Activated T-helper 2 cell treated with anti-CD3 and anti-CD28 coated beads, Interferon-gamma antibody, Interleukin-2, Interleukin-4, amounts not matched to agents 10 μg/mL and 5 μg/mL and 100 μg/mL, durations not matched to agents 14 hours and 24 hours and 36 hours (primary cell): ENCODE measurements at regions not wholly inside any gene's neighbourhood (a gene's known extent, or its start where the extent isn't known, plus 50 kb on each side); places are given as distances from the start of the nearest gene placed in this dataset.

Experiments
- DNase-seq: peaks from one replicate; pipeline ENCODE4 v3.0.0; 2021; ENCODE audit warnings: low spot score
- H3K27ac Mint-ChIP-seq: one replicate; pipeline ENCODE4 v1.8.0; 2021; ENCODE audit warnings: mixed read lengths
- H3K27me3 Mint-ChIP-seq: one replicate; pipeline ENCODE4 v1.8.0; 2021; ENCODE audit warnings: low read depth, mixed read lengths
- H3K36me3 Mint-ChIP-seq: one replicate; pipeline ENCODE4 v1.8.0; 2021; ENCODE audit warnings: low read depth, mixed read lengths
- H3K4me1 Mint-ChIP-seq: one replicate; pipeline ENCODE4 v1.8.0; 2021; ENCODE audit warnings: low read depth, mixed read lengths
- H3K4me3 Mint-ChIP-seq: one replicate; pipeline ENCODE4 v1.8.0; 2021; ENCODE audit warnings: low read depth, mild to moderate bottlenecking, moderate library complexity, mixed read lengths
- H3K9me3 Mint-ChIP-seq: one replicate; pipeline ENCODE4 v1.8.0; 2021; ENCODE audit warnings: mixed read lengths
- intact Hi-C: fragments of 100-400 bp; cut with micrococcal nuclease; formaldehyde crosslinking; loops from one replicate; pipeline ENCODE4 v1.15.1; 2023

GRCh38 chr3:118811236-118811732 is 223.4 kb downstream of the IGSF11 start:
- Mint-ChIP-seq H3K4me3 (no peak overlapping the region), H3K9me3 (no peaks in the 10 kb centered on the region), H3K27ac (no peak overlapping the region), H3K4me1 (no peaks in the 10 kb centered on the region), H3K36me3 (no peaks in the 10 kb centered on the region), H3K27me3 (no peaks in the 10 kb centered on the region)
- intact Hi-C loops, result no loop called here
- DNase-seq, result no peak

GRCh38 chr3:118813472-118813871 is 221.2 kb downstream of the IGSF11 start:
- DNase-seq, result no peak
- Mint-ChIP-seq H3K4me3 (no peak overlapping the region), H3K27me3 (peaks cover 2% of the 10 kb centered on the region), H3K4me1 (no peaks in the 10 kb centered on the region), H3K36me3 (no peaks in the 10 kb centered on the region), H3K27ac (no peak overlapping the region), H3K9me3 (no peaks in the 10 kb centered on the region)
- intact Hi-C loops, result no loop called here

- H3K9me3 Mint-ChIP-seq, result no peaks in the 10 kb centered on the region
- no peaks in the 10 kb centered on the region for H3K4me1 Mint-ChIP-seq
- no peak for DNase-seq
- no peak overlapping the region for H3K27ac Mint-ChIP-seq
- intact Hi-C loops, result no loop called here
- no peaks in the 10 kb centered on the region for H3K36me3 Mint-ChIP-seq
- no peak overlapping the region for H3K4me3 Mint-ChIP-seq
- peaks cover 2% of the 10 kb centered on the region for H3K27me3 Mint-ChIP-seq
Observed at GRCh38 chr3:118817748-118818165, 216.9 kb downstream of the IGSF11 start.

GRCh38 chr3:118818386-118818785 is 216.3 kb downstream of the IGSF11 start:
- H3K4me1 Mint-ChIP-seq, result no peaks in the 10 kb centered on the region
- no peak overlapping the region for H3K4me3 Mint-ChIP-seq
- H3K27me3 Mint-ChIP-seq, result peaks cover 2% of the 10 kb centered on the region
- H3K27ac Mint-ChIP-seq, result no peak overlapping the region
- intact Hi-C loops, result no loop called here
- no peaks in the 10 kb centered on the region for H3K36me3 Mint-ChIP-seq
- H3K9me3 Mint-ChIP-seq, result no peaks in the 10 kb centered on the region
- no peak for DNase-seq

GRCh38 chr3:118823626-118824025 is 211.0 kb downstream of the IGSF11 start:
- Mint-ChIP-seq H3K27me3 (no peaks in the 10 kb centered on the region), H3K36me3 (no peaks in the 10 kb centered on the region)

GRCh38 chr3:118827446-118827845 is 207.2 kb downstream of the IGSF11 start:
- no peak for DNase-seq
- Mint-ChIP-seq H3K4me1 (no peaks in the 10 kb centered on the region), H3K27ac (no peak overlapping the region), H3K36me3 (no peaks in the 10 kb centered on the region), H3K27me3 (peaks cover under 1% of the 10 kb centered on the region), H3K9me3 (no peaks in the 10 kb centered on the region), H3K4me3 (no peak overlapping the region)
- intact Hi-C loops, result no loop called here

More at GRCh38 chr3:118823626-118824025, 211.0 kb downstream of the IGSF11 start:
- no peak overlapping the region for H3K27ac Mint-ChIP-seq
- intact Hi-C loops, result no loop called here
- no peak overlapping the region for H3K4me3 Mint-ChIP-seq
- DNase-seq, result no peak
- no peaks in the 10 kb centered on the region for H3K4me1 Mint-ChIP-seq
- no peaks in the 10 kb centered on the region for H3K9me3 Mint-ChIP-seq

GRCh38 chr3:118828351-118828750 is 206.3 kb downstream of the IGSF11 start:
- Mint-ChIP-seq H3K27ac (no peak overlapping the region), H3K27me3 (peaks cover 3% of the 10 kb centered on the region), H3K4me1 (no peaks in the 10 kb centered on the region), H3K36me3 (no peaks in the 10 kb centered on the region), H3K4me3 (no peak overlapping the region), H3K9me3 (no peaks in the 10 kb centered on the region)
- no peak for DNase-seq
- intact Hi-C loops, result no loop called here

GRCh38 chr3:118833075-118833474 is 201.6 kb downstream of the IGSF11 start:
- no peak for DNase-seq
- H3K4me3 Mint-ChIP-seq, result no peak overlapping the region

GRCh38 chr3:118838871-118839270 is 195.8 kb downstream of the IGSF11 start:
- no peak overlapping the region for H3K4me3 Mint-ChIP-seq
- no peaks in the 10 kb centered on the region for H3K27me3 Mint-ChIP-seq
- DNase-seq, result no peak
- no peaks in the 10 kb centered on the region for H3K36me3 Mint-ChIP-seq
- no peak overlapping the region for H3K27ac Mint-ChIP-seq
- H3K9me3 Mint-ChIP-seq, result peaks cover 31% of the 10 kb centered on the region
- intact Hi-C loops, result no loop called here
- no peaks in the 10 kb centered on the region for H3K4me1 Mint-ChIP-seq

More at GRCh38 chr3:118833075-118833474, 201.6 kb downstream of the IGSF11 start:
- H3K27me3 Mint-ChIP-seq, result peaks cover 3% of the 10 kb centered on the region
- H3K9me3 Mint-ChIP-seq, result no peaks in the 10 kb centered on the region
- no peaks in the 10 kb centered on the region for H3K4me1 Mint-ChIP-seq
- H3K27ac Mint-ChIP-seq, result no peak overlapping the region
- intact Hi-C loops, result no loop called here
- no peaks in the 10 kb centered on the region for H3K36me3 Mint-ChIP-seq

- Mint-ChIP-seq H3K36me3 (no peaks in the 10 kb centered on the region), H3K4me3 (no peak overlapping the region), H3K4me1 (no peaks in the 10 kb centered on the region), H3K27ac (no peak overlapping the region), H3K9me3 (peaks cover 31% of the 10 kb centered on the region), H3K27me3 (no peaks in the 10 kb centered on the region)
- intact Hi-C loops, result no loop called here
- DNase-seq, result no peak
Observed at GRCh38 chr3:118842147-118842863, 192.3 kb downstream of the IGSF11 start.

GRCh38 chr3:118846176-118846575 is 188.5 kb downstream of the IGSF11 start:
- H3K27ac Mint-ChIP-seq, result no peak overlapping the region
- no peak overlapping the region for H3K4me3 Mint-ChIP-seq
- no peak for DNase-seq
- intact Hi-C loops, result no loop called here
- H3K27me3 Mint-ChIP-seq, result no peaks in the 10 kb centered on the region
- peaks cover 29% of the 10 kb centered on the region for H3K9me3 Mint-ChIP-seq
- H3K4me1 Mint-ChIP-seq, result no peaks in the 10 kb centered on the region
- no peaks in the 10 kb centered on the region for H3K36me3 Mint-ChIP-seq
